SK-N-SH treated with all-trans-retinoic acid at 6 μM for 48 hours (cell line): ENCODE measurements at regions not wholly inside any gene's neighbourhood (a gene's known extent, or its start where the extent isn't known, plus 50 kb on each side); places are given as distances from the start of the nearest gene placed in this dataset.

Experiments used
- ARNTL ChIP-seq: fragments of 450-650 bp; formaldehyde crosslinking; IDR thresholded peaks from 2 replicates; pipeline ENCODE4 v1.5.0; 2020; ENCODE audit warnings: low read depth, mild to moderate bottlenecking, moderate library complexity, borderline replicate concordance
- BACH2 ChIP-seq: fragments of 250-450 bp; sonication (Bioruptor Pico); IDR thresholded peaks from 2 replicates; pipeline ENCODE4 v1.9.0; 2021; ENCODE audit warnings: mild to moderate bottlenecking, borderline replicate concordance
- ESRRG ChIP-seq: fragments of 250-450 bp; sonication (Bioruptor Pico); IDR thresholded peaks from 2 replicates; pipeline ENCODE4 v1.6.1; 2021; ENCODE audit warnings: mild to moderate bottlenecking
- GLIS3 ChIP-seq: fragments of 250-450 bp; sonication (Bioruptor Pico); IDR thresholded peaks from 2 replicates; pipeline ENCODE4 v1.5.0; 2020; ENCODE audit warnings: mild to moderate bottlenecking, moderate library complexity
- PATZ1 ChIP-seq: fragments of 250-450 bp; sonication (Bioruptor Pico); IDR thresholded peaks from 2 replicates; pipeline ENCODE4 v1.8.0; 2020; ENCODE audit warnings: mild to moderate bottlenecking, moderate library complexity, borderline replicate concordance
- PPARA ChIP-seq: fragments of 250-450 bp; sonication (Bioruptor Pico); IDR thresholded peaks from 2 replicates; pipeline ENCODE4 v1.5.0; 2020; ENCODE audit warnings: mild to moderate bottlenecking, borderline replicate concordance
- ZC3H10 ChIP-seq: fragments of 250-450 bp; sonication (Bioruptor Pico); IDR thresholded peaks from 2 replicates; pipeline ENCODE4 v1.5.1; 2021; ENCODE audit warnings: mild to moderate bottlenecking, moderate library complexity

GRCh38 chr15:35722501-35722900 lies 176.5 kb upstream of the DPH6 start:
- TF ChIP-seq ESRRG (CRISPR knock-in tag), result no peak
- no peak for TF ChIP-seq PATZ1 (CRISPR knock-in tag)
- TF ChIP-seq ARNTL (CRISPR knock-in tag), result no peak
- TF ChIP-seq ZC3H10 (CRISPR knock-in tag), result no peak
- no peak for TF ChIP-seq PPARA (CRISPR knock-in tag)
- TF ChIP-seq BACH2 (CRISPR knock-in tag), result no peak
- TF ChIP-seq GLIS3, result no peak
